Stimulated activated CD4-positive, alpha-beta T cell treated with anti-CD3 and anti-CD28 coated beads, TNF-alpha, amount 100 ng/mL, for 4 hours (primary cell): ENCODE measurements at regions not wholly inside any gene's neighbourhood (a gene's known extent, or its start where the extent isn't known, plus 50 kb on each side); places are given as distances from the start of the nearest gene placed in this dataset.
"Not testable (repeated sequence)": the region's sequence is repeated elsewhere in the genome, so short reads cannot be mapped to it uniquely, and the experiment has no call there.

Experiments
- DNase-seq, 3 experiments: peaks; one replicate each; pipeline ENCODE4 v3.0.0-alpha.2; 2020; ENCODE audit warnings: low read depth in 3 of 3

- no peak for DNase-seq
Observed at GRCh38 chr4:1572964-1573720, 111.0 kb downstream of the FAM53A start.

GRCh38 chr4:1572521-1572920 is 111.6 kb downstream of the FAM53A start:
- DNase-seq: no peak

- DNase-seq: no peak
Observed at GRCh38 chr4:1572010-1572385, 112.1 kb downstream of the FAM53A start.

- no peak for DNase-seq
Observed at GRCh38 chr4:1571165-1572009, 112.7 kb downstream of the FAM53A start.

GRCh38 chr4:1570291-1571164 is 113.6 kb downstream of the FAM53A start:
- DNase-seq: no peak

- DNase-seq: no peak
Observed at GRCh38 chr4:1569461-1570151, 114.5 kb downstream of the FAM53A start.

GRCh38 chr4:1568855-1569460 is 115.2 kb downstream of the FAM53A start:
- no peak for DNase-seq

GRCh38 chr4:1567808-1568581 is 116.1 kb downstream of the FAM53A start:
- DNase-seq: no peak

GRCh38 chr4:1567519-1567807 is 116.7 kb downstream of the FAM53A start:
- DNase-seq: no peak

GRCh38 chr4:1566838-1567518 is 117.1 kb downstream of the FAM53A start:
- DNase-seq: no peak

GRCh38 chr4:1566301-1566837 is 117.7 kb downstream of the FAM53A start:
- DNase-seq: not testable (repeated sequence)

GRCh38 chr4:1565598-1566295 is 118.4 kb downstream of the FAM53A start:
- no peak for DNase-seq

- DNase-seq: no peak
Observed at GRCh38 chr4:1564535-1565375, 119.4 kb downstream of the FAM53A start.

GRCh38 chr4:1563768-1564485 is 120.2 kb downstream of the FAM53A start:
- DNase-seq: no peak

GRCh38 chr4:1563241-1563640 is 120.9 kb downstream of the FAM53A start:
- DNase-seq: no peak

GRCh38 chr4:1562771-1563170 is 121.3 kb downstream of the FAM53A start:
- DNase-seq: no peak

- no peak for DNase-seq
Observed at GRCh38 chr4:1562371-1562770, 121.7 kb downstream of the FAM53A start.
